Heart left ventricle (tissue), 16 donors: ENCODE measurements at regions not wholly inside any gene's neighbourhood (a gene's known extent, or its start where the extent isn't known, plus 50 kb on each side); places are given as distances from the start of the nearest gene placed in this dataset.

Experiments
- ATAC-seq, 4 donors: fragments of 200-7000 bp; cut with Tn5 transposase; one replicate each; pipeline ENCODE4 v1.9.1; 2020 to 2022; ENCODE audit warnings: moderate library complexity in 4 of 4, mild to moderate bottlenecking in 3 of 4, moderate number of reproducible peaks in 1 of 4
- DNase-seq, 5 donors: peaks; one replicate each; pipeline ENCODE4 v3.0.0-alpha.2; 2020
- H3K27ac ChIP-seq, 12 donors: fragments of 200-600 bp; sonication (generic) in 4 of 12; one replicate each; pipeline versions ENCODE4 v1.5.0 to v1.8.0; 2016 to 2022; ENCODE audit warnings: mild to moderate bottlenecking in 2 of 12
- H3K27me3 ChIP-seq, 9 donors: fragments of 200-600 bp; sonication (generic) in 2 of 9; one replicate each; pipeline versions ENCODE4 v1.5.1 to v1.8.0; 2016 to 2022; ENCODE audit warnings: mild to moderate bottlenecking in 3 of 9
- H3K36me3 ChIP-seq, 9 donors: fragments of 200-600 bp; sonication (generic) in 2 of 9; one replicate each; pipeline versions ENCODE4 v1.5.0 to v1.8.0; 2018 to 2022; ENCODE audit warnings: mild to moderate bottlenecking in 2 of 9
- H3K4me1 ChIP-seq, 12 donors: fragments of 200-600 bp; sonication (generic) in 4 of 12; one replicate each; pipeline versions ENCODE4 v1.5.0 to v1.8.0; 2016 to 2022; ENCODE audit warnings: mild to moderate bottlenecking in 3 of 12
- H3K4me3 ChIP-seq, 12 donors: fragments of 200-600 bp; sonication (generic) in 4 of 12; one replicate each; pipeline versions ENCODE4 v1.5.0 to v1.8.0; 2017 to 2022; ENCODE audit warnings: mild to moderate bottlenecking in 9 of 12, moderate library complexity in 4 of 12
- H3K9me3 ChIP-seq, 12 donors: fragments of 200-600 bp; sonication (generic) in 4 of 12; one replicate each; pipeline versions ENCODE4 v1.5.0 to v1.8.0; 2016 to 2022; ENCODE audit warnings: mild to moderate bottlenecking in 1 of 12
- CTCF ChIP-seq, 12 donors: fragments of 200-600 bp; sonication (generic) in 4 of 12; IDR thresholded peaks; one replicate each; pipeline versions ENCODE4 v1.5.0 to v1.8.0; 2018 to 2022; ENCODE audit warnings: antibody characterized with exemption in 12 of 12, mild to moderate bottlenecking in 5 of 12
- POLR2A ChIP-seq, 2 donors: fragments of 450-650 bp; IDR thresholded peaks; one replicate each; pipeline ENCODE4 v1.6.1; 2017; ENCODE audit warnings: antibody characterized with exemption in 2 of 2, mild to moderate bottlenecking in 2 of 2, moderate library complexity in 2 of 2
- WGBS, 4 donors: extraction: QIAGEN DNeasy Blood & Tissue Kit in 2 of 4; methylation state at CpG; one replicate each; pipeline versions ENCODE4 v1.1.5 to v1.1.7; 2013 to 2018; 5-methylcytosine and 5-hydroxymethylcytosine counted together
- intact Hi-C, 10 donors: fragments of 100-400 bp; cut with DNase I; formaldehyde crosslinking; loops; one replicate each; pipeline versions ENCODE4 v1.11.1 to v1.14.2; 2022
- donor health status: ischemic (EF 13 %, LVEDD 7.1; RV severe dilation, severe dysfunction).
- donor health status: healthy with polysubstance abuse.
- donor health status: DM: no; HTN: yes; CAD: no.
- donor health status: DM: no; HTN: no; CAD: no.
- donor health status: ischemic (EF 25% LVEDD 6.9; RV normal size, moderate dysfunction).
- donor health status: ischemic (EF 25% LVEDD 5.7; RV mildly dilated, moderate dysfunction).
- donor health status: healthy.
- donor health status: DM: yes; HTN: yes; CAD: no.
- donor health status: ischemic (EF 35%, LVEDD 5.7; RV mildly dilated, moderate dysfunction).
- donor health status: nonischemic (EF 11% LVEDD 7.7; RV severe dilation, severe dysfunction).
- donor health status: DM: yes; HTN: yes; CAD: no.
- donor health status: PGD.
- donor health status: ischemic (EF 29% LVEDD 5.4; RV normal size, mild dysfunction).
- donor health status: nonischemic (EF 23%, LVEDD 6.1; RV moderate dilation, normal function).

- Histone ChIP-seq H3K36me3 (no peaks in the 10 kb centered on the region), H3K9me3 (no peaks in the 10 kb centered on the region), H3K4me3 (no peak overlapping the region), H3K4me1 (peaks cover 0 to 9% (median 0%) of the 10 kb centered on the region in 12 donors), H3K27ac (no peak overlapping the region), H3K27me3 (no peaks in the 10 kb centered on the region)
- TF ChIP-seq CTCF (IDR thresholded peaks at IDR 0.05) (no peak), POLR2A (IDR thresholded peaks at IDR 0.05) (no peak)
- ATAC-seq (no peak), DNase-seq (no peak)
- WGBS, 4 donors = 29 to 54% (median 42%) methylated on average over 3 of the region's 3 CpGs
- intact Hi-C loops = no loop called here
These were observed 149.9 kb downstream of the SHQ1 start for GRCh38 chr3:72698154-72698917.

- no peak for TF ChIP-seq POLR2A (IDR thresholded peaks at IDR 0.05)
- no peak for TF ChIP-seq CTCF (IDR thresholded peaks at IDR 0.05)
- Histone ChIP-seq H3K9me3 (no peaks in the 10 kb centered on the region), H3K36me3 (no peaks in the 10 kb centered on the region), H3K4me3 (no peak overlapping the region), H3K27me3 (no peaks in the 10 kb centered on the region), H3K27ac (no peak overlapping the region), H3K4me1 (peaks cover 0 to 7% (median 0%) of the 10 kb centered on the region in 12 donors)
- WGBS, 4 donors = 89 to 98% (median 92%) methylated on average over 2 of the region's 2 CpGs
- ATAC-seq = no peak
- no peak for DNase-seq
- intact Hi-C loops = no loop called here
These were observed 150.5 kb downstream of the SHQ1 start for GRCh38 chr3:72697717-72698116.

GRCh38 chr3:72696815-72697214 is 151.4 kb downstream of the SHQ1 start:
- Histone ChIP-seq H3K4me3 (no peak overlapping the region), H3K27ac (no peak overlapping the region), H3K36me3 (no peaks in the 10 kb centered on the region), H3K4me1 (no peaks in the 10 kb centered on the region), H3K27me3 (no peaks in the 10 kb centered on the region), H3K9me3 (no peaks in the 10 kb centered on the region)
- TF ChIP-seq POLR2A (IDR thresholded peaks at IDR 0.05) = no peak
- no peak for TF ChIP-seq CTCF (IDR thresholded peaks at IDR 0.05)
- ATAC-seq = no peak
- whole genome bisulfite sequencing, 4 donors = 90 to 93% (median 92%) methylated on average over 5 of the region's 5 CpGs
- no peak for DNase-seq
- intact Hi-C loops = no loop called here

GRCh38 chr3:72694398-72694797 is 153.8 kb downstream of the SHQ1 start:
- Histone ChIP-seq H3K36me3 (no peaks in the 10 kb centered on the region), H3K9me3 (no peaks in the 10 kb centered on the region), H3K27ac (no peak overlapping the region), H3K4me3 (no peak overlapping the region), H3K4me1 (no peaks in the 10 kb centered on the region), H3K27me3 (no peaks in the 10 kb centered on the region)
- TF ChIP-seq CTCF (IDR thresholded peaks at IDR 0.05) (no peak), POLR2A (IDR thresholded peaks at IDR 0.05) (no peak)
- WGBS, 4 donors = 65 to 77% (median 70%) methylated on average over 6 of the region's 6 CpGs
- no peak for DNase-seq
- ATAC-seq = no peak
- intact Hi-C loops = no loop called here
